ENCODE measurements at regions not wholly inside any gene's neighbourhood (a gene's known extent, or its start where the extent isn't known, plus 50 kb on each side); places are given as distances from the start of the nearest gene placed in this dataset.

GRCh38 chr9:79369676-79370075 is 202.1 kb upstream of the TLE4 start:
- no peak overlapping the region for H3K4me3 Mint-ChIP-seq (ENCODE audit: unreplicated experiment)
- no peaks in the 10 kb centered on the region for H3K9me3 Mint-ChIP-seq (ENCODE audit: unreplicated experiment)
- H3K4me1 Mint-ChIP-seq (ENCODE audit: unreplicated experiment): no peaks in the 10 kb centered on the region
- no peaks in the 10 kb centered on the region for H3K36me3 Mint-ChIP-seq (ENCODE audit: low read depth, unreplicated experiment)
- no peak for TF ChIP-seq CTCF (IDR thresholded peaks at IDR 0.05; ENCODE audit: unreplicated experiment)
- no peak overlapping the region for H3K27ac Mint-ChIP-seq (ENCODE audit: unreplicated experiment)
- DNase-seq (ENCODE audit: low spot score): no peak
- no peaks in the 10 kb centered on the region for H3K27me3 Mint-ChIP-seq (ENCODE audit: unreplicated experiment)

GRCh38 chr9:79371301-79371700 is 200.5 kb upstream of the TLE4 start:
- no peak for TF ChIP-seq CTCF (IDR thresholded peaks at IDR 0.05; ENCODE audit: unreplicated experiment)
- no peak overlapping the region for H3K4me3 Mint-ChIP-seq (ENCODE audit: unreplicated experiment)
- H3K27me3 Mint-ChIP-seq (ENCODE audit: unreplicated experiment): no peaks in the 10 kb centered on the region
- H3K9me3 Mint-ChIP-seq (ENCODE audit: unreplicated experiment): no peaks in the 10 kb centered on the region
- H3K27ac Mint-ChIP-seq (ENCODE audit: unreplicated experiment): no peak overlapping the region
- H3K4me1 Mint-ChIP-seq (ENCODE audit: unreplicated experiment): no peaks in the 10 kb centered on the region
- DNase-seq (ENCODE audit: low spot score): no peak
- no peaks in the 10 kb centered on the region for H3K36me3 Mint-ChIP-seq (ENCODE audit: low read depth, unreplicated experiment)

GRCh38 chr9:79371948-79372555 is 199.7 kb upstream of the TLE4 start:
- no peak overlapping the region for H3K27ac Mint-ChIP-seq (ENCODE audit: unreplicated experiment)
- no peak for DNase-seq (ENCODE audit: low spot score)
- TF ChIP-seq CTCF (IDR thresholded peaks at IDR 0.05; ENCODE audit: unreplicated experiment): no peak
- no peaks in the 10 kb centered on the region for H3K27me3 Mint-ChIP-seq (ENCODE audit: unreplicated experiment)
- no peaks in the 10 kb centered on the region for H3K36me3 Mint-ChIP-seq (ENCODE audit: low read depth, unreplicated experiment)
- H3K4me1 Mint-ChIP-seq (ENCODE audit: unreplicated experiment): no peaks in the 10 kb centered on the region
- no peak overlapping the region for H3K4me3 Mint-ChIP-seq (ENCODE audit: unreplicated experiment)
- H3K9me3 Mint-ChIP-seq (ENCODE audit: unreplicated experiment): no peaks in the 10 kb centered on the region

- no peak for TF ChIP-seq CTCF (IDR thresholded peaks at IDR 0.05; ENCODE audit: unreplicated experiment)
- Mint-ChIP-seq H3K4me3 (ENCODE audit: unreplicated experiment) (no peak overlapping the region), H3K36me3 (ENCODE audit: low read depth, unreplicated experiment) (no peaks in the 10 kb centered on the region), H3K9me3 (ENCODE audit: unreplicated experiment) (no peaks in the 10 kb centered on the region), H3K27me3 (ENCODE audit: unreplicated experiment) (no peaks in the 10 kb centered on the region), H3K27ac (ENCODE audit: unreplicated experiment) (no peak overlapping the region), H3K4me1 (ENCODE audit: unreplicated experiment) (peaks cover 2% of the 10 kb centered on the region)
- DNase-seq (ENCODE audit: low spot score): no peak
Measured at GRCh38 chr9:79377339-79377855, 194.4 kb upstream of the TLE4 start.

GRCh38 chr9:79378107-79378506 is 193.7 kb upstream of the TLE4 start:
- DNase-seq (ENCODE audit: low spot score): no peak
- TF ChIP-seq CTCF (IDR thresholded peaks at IDR 0.05; ENCODE audit: unreplicated experiment): no peak
- peaks cover 9% of the 10 kb centered on the region for H3K4me1 Mint-ChIP-seq (ENCODE audit: unreplicated experiment)
- no peak overlapping the region for H3K27ac Mint-ChIP-seq (ENCODE audit: unreplicated experiment)
- H3K27me3 Mint-ChIP-seq (ENCODE audit: unreplicated experiment): no peaks in the 10 kb centered on the region
- no peaks in the 10 kb centered on the region for H3K36me3 Mint-ChIP-seq (ENCODE audit: low read depth, unreplicated experiment)
- H3K9me3 Mint-ChIP-seq (ENCODE audit: unreplicated experiment): no peaks in the 10 kb centered on the region
- no peak overlapping the region for H3K4me3 Mint-ChIP-seq (ENCODE audit: unreplicated experiment)
